ENCODE measurements at regions not wholly inside any gene's neighbourhood (a gene's known extent, or its start where the extent isn't known, plus 50 kb on each side); places are given as distances from the start of the nearest gene placed in this dataset.
"Not testable (repeated sequence)": the region's sequence is repeated elsewhere in the genome, so short reads cannot be mapped to it uniquely, and the experiment has no call there.

- no peak for DNase-seq (ENCODE audit: low read depth)
Observed at GRCh38 chr6:166806217-166806838, 150.0 kb downstream of the RNASET2 start.

- no peak for DNase-seq (ENCODE audit: low read depth)
Observed at GRCh38 chr6:166803471-166803870, 152.9 kb downstream of the RNASET2 start.

DNA sequence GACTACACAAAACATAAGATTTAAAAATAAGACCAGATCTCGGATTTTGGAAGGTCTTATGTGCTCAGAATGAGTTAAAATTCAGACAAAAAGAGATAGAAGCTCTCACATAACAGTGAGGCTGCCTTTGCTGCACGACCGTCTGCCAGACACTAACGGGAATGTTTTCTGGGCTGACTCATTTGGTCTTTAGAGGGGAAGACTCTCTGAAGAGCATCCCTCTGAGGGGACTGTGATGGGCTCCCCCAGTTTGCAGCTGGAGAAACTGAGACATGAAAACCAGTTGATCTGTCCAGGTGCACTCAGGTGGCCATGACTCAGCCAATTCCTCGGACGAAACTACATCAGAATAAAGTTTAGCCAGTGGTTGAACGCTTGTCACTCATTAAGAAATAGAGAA lies 153.9 kb downstream of the RNASET2 start:
- DNase-seq (ENCODE audit: low read depth) = no peak

DNA sequence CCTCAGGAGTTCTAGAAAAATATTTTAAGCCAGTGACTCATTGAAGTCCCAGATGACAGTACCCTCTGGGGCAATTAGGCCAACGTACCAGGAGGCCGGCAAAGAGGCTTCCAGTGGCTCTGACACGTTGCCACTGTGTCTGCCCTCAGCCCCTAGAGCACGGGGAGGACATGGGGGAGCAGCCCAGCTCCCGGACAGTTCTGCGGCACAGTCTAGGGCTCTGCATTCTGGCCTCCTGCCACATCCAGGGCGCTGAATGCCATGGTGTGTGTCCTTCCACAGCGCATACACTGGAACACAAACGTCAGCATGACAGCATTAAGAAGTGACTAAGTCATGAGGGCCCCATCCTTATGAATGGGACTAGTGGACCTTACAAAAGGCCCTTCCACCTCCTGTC lies 156.2 kb downstream of the RNASET2 start:
- DNase-seq (ENCODE audit: low read depth) = no peak

DNA sequence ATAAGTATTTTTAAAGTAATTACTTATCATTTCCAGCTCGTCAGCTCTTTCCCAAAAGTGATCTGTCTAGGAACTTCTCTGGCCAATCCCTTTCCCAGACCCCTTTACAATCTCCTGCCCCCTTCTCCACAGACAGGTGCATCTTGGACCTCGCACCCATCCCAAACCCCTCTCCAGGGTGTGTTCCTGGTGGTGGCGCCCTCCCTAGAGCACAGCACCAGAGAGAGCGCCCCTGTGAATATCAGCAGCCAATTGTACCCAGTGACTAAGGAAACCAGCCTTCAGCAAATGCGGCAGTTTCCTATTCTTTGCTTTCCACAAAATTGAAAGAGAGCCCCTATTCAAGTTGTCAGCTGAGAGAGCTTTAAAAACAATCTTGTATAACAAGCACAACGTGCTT lies 157.7 kb downstream of the RNASET2 start:
- DNase-seq (ENCODE audit: low read depth) = no peak

GRCh38 chr6:166796610-166797009 lies 159.7 kb downstream of the RNASET2 start:
- no peak for DNase-seq (ENCODE audit: low read depth)

GRCh38 chr6:166795879-166796278 lies 160.5 kb downstream of the RNASET2 start:
- DNase-seq (ENCODE audit: low read depth) = no peak

DNA sequence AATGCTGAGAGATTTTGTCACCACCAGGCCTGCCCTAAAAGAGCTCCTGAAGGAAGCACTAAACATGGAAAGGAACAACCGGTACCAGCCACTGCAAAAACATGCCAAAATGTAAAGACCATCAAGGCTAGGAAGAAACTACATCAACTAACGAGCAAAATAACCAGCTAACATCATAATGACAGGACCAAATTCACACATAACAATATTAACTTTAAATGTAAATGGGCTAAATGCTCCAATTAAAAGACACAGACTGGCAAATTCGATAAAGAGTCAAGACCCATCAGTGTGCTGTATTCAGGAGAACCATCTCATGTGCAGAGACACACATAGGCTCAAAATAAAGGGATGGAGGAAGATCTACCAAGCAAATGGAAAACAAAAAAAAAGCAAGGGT lies 163.8 kb upstream of the RPS6KA2 start:
- not testable (repeated sequence) for DNase-seq (ENCODE audit: low read depth)

DNA sequence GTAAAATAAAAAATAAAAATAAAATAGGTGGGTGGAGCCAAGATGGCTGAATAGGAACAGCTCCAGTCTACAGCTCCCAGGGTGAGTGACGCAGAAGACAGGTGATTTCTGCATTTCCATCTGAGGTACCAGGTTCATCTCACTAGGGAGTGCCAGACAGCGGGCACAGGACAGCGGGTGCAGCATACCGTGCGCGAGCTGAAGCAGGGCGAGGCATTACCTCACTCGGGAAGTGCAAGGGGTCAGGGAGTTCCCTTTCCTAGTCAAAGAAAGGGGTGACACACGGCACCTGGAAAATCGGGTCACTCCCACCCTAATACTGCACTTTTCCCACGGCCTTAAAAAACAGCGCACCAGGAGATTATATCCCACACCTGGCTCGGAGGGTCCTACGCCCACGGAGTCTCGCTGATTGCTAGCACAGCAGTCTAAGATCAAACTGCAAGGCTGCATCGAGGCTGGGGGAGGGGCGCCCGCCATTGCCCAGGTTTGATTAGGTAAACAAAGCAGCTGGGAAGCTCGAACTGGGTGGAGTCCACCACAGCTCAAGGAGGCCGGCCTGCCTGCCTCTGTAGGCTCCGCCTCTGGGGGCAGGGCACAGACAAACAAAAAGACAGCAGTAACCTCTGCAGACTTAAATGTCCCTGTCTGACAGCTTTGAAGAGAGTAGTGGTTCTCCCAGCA lies 161.9 kb upstream of the RPS6KA2 start:
- not testable (repeated sequence) for DNase-seq (ENCODE audit: low read depth)

GRCh38 chr6:166786704-166787293 lies 159.7 kb upstream of the RPS6KA2 start:
- no peak for DNase-seq (ENCODE audit: low read depth)

DNA sequence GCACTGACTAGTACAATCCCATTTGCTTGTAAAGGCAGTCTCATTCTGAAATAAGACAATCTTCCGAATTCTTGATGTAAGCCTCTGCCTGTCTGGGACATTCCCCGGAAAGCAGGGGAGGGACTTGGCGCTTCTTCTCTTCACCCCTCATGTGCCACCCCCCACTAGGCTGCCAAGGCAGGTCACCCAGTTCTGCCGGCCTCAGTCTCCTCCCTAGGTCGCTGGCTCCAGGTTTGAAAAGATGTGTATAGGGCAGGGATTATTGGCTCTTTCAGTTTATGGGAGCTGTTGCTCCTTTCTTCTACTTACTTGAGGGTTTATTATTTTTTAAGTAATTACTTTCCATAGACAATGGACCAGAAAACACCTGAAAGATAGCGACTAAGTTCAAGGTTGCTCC lies 158.1 kb upstream of the RPS6KA2 start:
- no peak for DNase-seq (ENCODE audit: low read depth)

DNA sequence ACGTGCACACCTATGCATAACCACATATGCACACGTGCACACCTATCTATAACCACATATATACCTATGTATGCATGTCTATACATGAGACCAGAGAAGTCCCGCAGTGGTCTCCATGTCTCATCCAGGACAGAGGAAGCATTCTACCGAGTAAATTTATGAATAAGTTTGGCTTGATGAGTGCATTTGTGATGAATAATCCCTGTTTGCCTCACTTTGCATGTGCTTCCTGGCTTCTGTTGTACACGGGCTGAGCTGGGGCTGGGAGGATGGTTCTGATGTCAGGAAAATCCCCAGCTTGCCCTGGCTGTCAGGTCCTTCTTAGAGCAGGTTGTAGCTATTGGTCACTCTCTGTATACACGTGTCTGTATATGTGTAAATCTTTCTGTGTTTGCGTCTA lies 157.6 kb upstream of the RPS6KA2 start:
- DNase-seq (ENCODE audit: low read depth) = no peak

DNA sequence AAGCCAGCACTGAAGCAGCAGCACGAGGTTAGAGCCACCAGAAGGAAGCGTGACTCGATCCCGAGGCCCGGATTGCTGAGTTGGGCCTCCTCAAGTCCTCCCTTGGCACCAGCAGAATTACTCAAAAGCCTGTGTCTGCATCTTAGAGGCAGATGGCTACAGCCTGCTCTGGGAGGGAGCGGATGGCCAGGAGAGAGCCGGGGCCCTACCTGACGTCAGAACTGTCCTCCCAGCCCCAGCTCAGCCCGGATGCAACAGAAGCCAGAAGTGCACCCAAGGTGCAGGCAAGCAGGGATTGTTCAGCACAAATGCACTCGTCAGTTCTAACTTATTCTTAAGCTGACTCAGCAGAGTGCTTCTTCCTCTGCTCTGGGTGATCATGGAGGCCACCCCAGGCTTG lies 155.5 kb upstream of the RPS6KA2 start:
- no peak for DNase-seq (ENCODE audit: low read depth)

GRCh38 chr6:166781331-166781730 lies 154.3 kb upstream of the RPS6KA2 start:
- no peak for DNase-seq (ENCODE audit: low read depth)

- no peak for DNase-seq (ENCODE audit: low read depth)
Observed at GRCh38 chr6:166779963-166780683, 153.1 kb upstream of the RPS6KA2 start.

GRCh38 chr6:166779381-166779780 lies 152.3 kb upstream of the RPS6KA2 start:
- DNase-seq (ENCODE audit: low read depth) = no peak

DNA sequence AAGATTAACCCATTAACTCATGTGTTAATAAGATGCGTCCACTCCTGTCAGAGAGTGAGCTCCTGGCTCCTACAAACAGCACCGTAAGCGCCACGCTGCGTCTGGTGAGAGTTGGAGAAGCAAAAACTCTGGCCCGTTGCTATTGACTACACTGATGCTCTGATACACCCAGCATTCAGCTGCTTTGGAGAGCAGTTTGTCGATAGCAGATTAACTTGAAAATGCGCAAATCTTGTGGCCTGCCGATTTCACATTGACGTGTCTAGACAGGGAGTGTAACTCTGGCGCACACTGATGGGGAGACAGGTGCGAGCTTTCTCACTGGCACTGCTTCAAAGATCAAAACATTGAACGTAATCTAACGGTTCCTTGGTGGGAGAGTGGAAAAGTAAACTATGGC lies 151.7 kb upstream of the RPS6KA2 start:
- DNase-seq (ENCODE audit: low read depth) = no peak

GRCh38 chr6:166778046-166778445 lies 151.0 kb upstream of the RPS6KA2 start:
- no peak for DNase-seq (ENCODE audit: low read depth)

GRCh38 chr6:166777096-166777630 lies 150.1 kb upstream of the RPS6KA2 start:
- DNase-seq (ENCODE audit: low read depth) = no peak

- DNase-seq (ENCODE audit: low read depth) = no peak
Observed at GRCh38 chr6:166776571-166776970, 149.5 kb upstream of the RPS6KA2 start.

DNA sequence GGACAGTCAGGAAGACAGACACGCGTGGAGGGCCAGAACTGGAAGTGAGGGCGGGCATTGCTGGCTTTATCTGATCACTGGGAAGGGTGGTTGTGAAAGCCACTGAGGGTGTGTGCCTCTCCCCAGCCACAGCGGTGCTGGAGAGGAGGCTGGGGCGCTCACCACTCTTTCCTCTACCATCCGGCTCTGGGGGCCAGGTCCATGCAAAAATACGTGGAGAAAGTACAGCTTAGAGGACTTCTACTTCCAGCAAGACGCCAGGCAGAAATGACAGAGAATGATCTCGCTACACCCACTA lies 148.8 kb upstream of the RPS6KA2 start:
- no peak for DNase-seq (ENCODE audit: low read depth)

- peak; percentile 49 for DNase-seq (ENCODE audit: low read depth)
Observed at GRCh38 chr6:166775180-166775922, 148.3 kb upstream of the RPS6KA2 start.
